ENCODE measurements at regions not wholly inside any gene's neighbourhood (a gene's known extent, or its start where the extent isn't known, plus 50 kb on each side); places are given as distances from the start of the nearest gene placed in this dataset.
"Not testable (repeated sequence)": the region's sequence is repeated elsewhere in the genome, so short reads cannot be mapped to it uniquely, and the experiment has no call there.

DNA sequence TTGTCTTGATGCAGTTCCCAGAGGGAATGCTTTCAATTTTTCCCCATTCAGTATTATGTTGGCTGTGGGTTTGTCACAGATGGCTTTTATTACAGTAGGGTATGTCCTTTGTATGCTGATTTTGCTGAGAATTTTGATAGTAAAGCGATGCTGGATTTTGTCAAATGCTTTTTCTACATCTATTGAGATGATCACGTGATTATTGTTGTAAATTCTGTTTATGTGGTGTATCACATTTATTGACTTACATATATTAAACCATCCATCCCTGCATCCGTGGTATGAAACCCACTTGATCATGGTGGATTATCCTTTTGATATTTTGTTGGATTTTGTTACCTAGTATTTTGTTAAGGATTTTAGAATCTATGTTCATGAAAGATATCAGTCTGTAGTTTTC lies 959.8 kb upstream of the ROBO1 start:
- TF ChIP-seq, protein P1, sequence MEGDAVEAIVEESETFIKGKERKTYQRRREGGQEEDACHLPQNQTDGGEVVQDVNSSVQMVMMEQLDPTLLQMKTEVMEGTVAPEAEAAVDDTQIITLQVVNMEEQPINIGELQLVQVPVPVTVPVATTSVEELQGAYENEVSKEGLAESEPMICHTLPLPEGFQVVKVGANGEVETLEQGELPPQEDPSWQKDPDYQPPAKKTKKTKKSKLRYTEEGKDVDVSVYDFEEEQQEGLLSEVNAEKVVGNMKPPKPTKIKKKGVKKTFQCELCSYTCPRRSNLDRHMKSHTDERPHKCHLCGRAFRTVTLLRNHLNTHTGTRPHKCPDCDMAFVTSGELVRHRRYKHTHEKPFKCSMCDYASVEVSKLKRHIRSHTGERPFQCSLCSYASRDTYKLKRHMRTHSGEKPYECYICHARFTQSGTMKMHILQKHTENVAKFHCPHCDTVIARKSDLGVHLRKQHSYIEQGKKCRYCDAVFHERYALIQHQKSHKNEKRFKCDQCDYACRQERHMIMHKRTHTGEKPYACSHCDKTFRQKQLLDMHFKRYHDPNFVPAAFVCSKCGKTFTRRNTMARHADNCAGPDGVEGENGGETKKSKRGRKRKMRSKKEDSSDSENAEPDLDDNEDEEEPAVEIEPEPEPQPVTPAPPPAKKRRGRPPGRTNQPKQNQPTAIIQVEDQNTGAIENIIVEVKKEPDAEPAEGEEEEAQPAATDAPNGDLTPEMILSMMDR (IDR thresholded peaks at IDR 0.05) = not testable (repeated sequence)
- not testable (repeated sequence) for TF ChIP-seq EP300 (IDR thresholded peaks at IDR 0.05)

All from ovary (tissue), 3 donors.